ENCODE measurements at regions not wholly inside any gene's neighbourhood (a gene's known extent, or its start where the extent isn't known, plus 50 kb on each side); places are given as distances from the start of the nearest gene placed in this dataset.
A peak's percentile ranks its signal among the peaks of the same experiment; 100 is the strongest.
"Not testable (repeated sequence)": the region's sequence is repeated elsewhere in the genome, so short reads cannot be mapped to it uniquely, and the experiment has no call there.

DNA sequence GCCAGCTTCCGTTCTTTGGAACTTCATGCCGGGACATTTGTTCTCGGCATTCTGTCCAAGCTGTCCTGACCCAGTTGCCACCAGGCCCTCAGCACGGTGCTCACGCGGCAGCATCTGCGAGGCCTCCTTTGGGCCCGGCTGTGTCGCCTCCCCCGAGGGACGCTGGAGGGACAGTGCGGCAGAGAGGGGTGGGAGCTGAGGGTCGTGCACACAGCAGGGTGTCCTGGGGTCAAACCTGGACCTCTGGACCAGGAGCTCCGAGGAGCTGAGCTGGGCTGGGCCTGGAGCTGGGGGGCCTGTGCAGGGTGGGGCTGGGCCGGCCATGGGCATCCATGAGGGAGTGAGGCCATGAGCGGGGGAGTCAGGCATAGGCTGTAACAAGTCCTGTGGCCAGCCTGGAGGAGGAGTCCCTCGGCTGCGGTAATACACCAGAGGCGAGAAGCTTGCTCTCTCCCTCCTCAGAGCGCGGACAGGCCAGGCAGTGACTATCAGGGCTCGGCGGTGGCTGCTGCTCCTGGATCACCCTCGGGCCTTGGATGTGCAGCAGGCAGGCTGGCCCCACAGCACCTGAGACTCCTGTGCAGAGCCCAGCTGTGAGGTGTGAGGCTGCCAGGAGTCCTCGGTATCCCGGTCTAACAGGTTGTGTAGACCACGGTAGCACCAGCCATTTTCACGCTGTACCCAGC, 130.2 kb downstream of the IGLL1 start:
- 53% methylated on average over 10 of the region's 28 CpGs for WGBS (ENCODE audit: insufficient coverage, low coverage, missing lambda C conversion rate)
- in situ Hi-C loops (cut with MboI); H3K27me3 ChIP-seq (ENCODE audit: control insufficient read depth in 2 of 2, insufficient read depth in 2 of 2, low read length in 2 of 2); H2AFZ ChIP-seq (ENCODE audit: low read depth, low read length); H3K9me3 ChIP-seq (replicated peaks; ENCODE audit: control insufficient read depth, insufficient read depth, low read depth, low read length); H4K20me1 ChIP-seq (replicated peaks; ENCODE audit: control insufficient read depth, insufficient read depth, low read length); H3K9ac ChIP-seq (ENCODE audit: insufficient read depth in 1 of 2, low read depth in 2 of 2, low read length in 2 of 2); H3K9me1 ChIP-seq (ENCODE audit: control insufficient read depth, insufficient read depth, low read length); H3K4me3 ChIP-seq; ATAC-seq; CTCF ChIA-PET (ENCODE audit: low intra/inter-chr PET ratio); H3K4me1 ChIP-seq (replicated peaks in 1 of 2; ENCODE audit: control insufficient read depth in 2 of 2, insufficient read depth in 2 of 2, low read length in 2 of 2); H3K36me3 ChIP-seq (ENCODE audit: control insufficient read depth, insufficient read depth, low read length); H3K79me2 ChIP-seq (ENCODE audit: control insufficient read depth, insufficient read depth, low read length); intact Hi-C loops (cut with micrococcal nuclease); H3K4me2 ChIP-seq (ENCODE audit: insufficient read depth, low read length); BruUV-seq (replicated peaks); H3K27ac ChIP-seq (ENCODE audit: extremely low read depth, low read depth, low read length); DNase-seq (ENCODE audit: extremely low read depth in 1 of 4, low spot score in 3 of 4); FAIRE-seq: not testable (repeated sequence)
- POLR2A ChIA-PET: interaction anchor here (0.7 kb wide), 1 partner anchor 730 kb away, joined by 5 read pairs; no protein-coding TSS in a partner anchor
- TF ChIP-seq ZFP36 (IDR thresholded peaks at IDR 0.05; ENCODE audit: low read depth, low read length, partially characterized antibody): peak; percentile 64

- H3K9me3 ChIP-seq (replicated peaks; ENCODE audit: control insufficient read depth, insufficient read depth, low read depth, low read length); BruUV-seq (replicated peaks); H3K27me3 ChIP-seq (ENCODE audit: control insufficient read depth in 2 of 2, insufficient read depth in 2 of 2, low read length in 2 of 2); CTCF ChIA-PET (ENCODE audit: low intra/inter-chr PET ratio); H3K4me3 ChIP-seq; H3K36me3 ChIP-seq (ENCODE audit: control insufficient read depth, insufficient read depth, low read length); H4K20me1 ChIP-seq (replicated peaks; ENCODE audit: control insufficient read depth, insufficient read depth, low read length); intact Hi-C loops (cut with micrococcal nuclease); H3K27ac ChIP-seq (ENCODE audit: extremely low read depth, low read depth, low read length); H3K4me2 ChIP-seq (ENCODE audit: insufficient read depth, low read length); H3K9me1 ChIP-seq (ENCODE audit: control insufficient read depth, insufficient read depth, low read length); H2AFZ ChIP-seq (ENCODE audit: low read depth, low read length); ATAC-seq; DNase-seq (ENCODE audit: extremely low read depth in 1 of 4, low spot score in 3 of 4); FAIRE-seq; H3K79me2 ChIP-seq (ENCODE audit: control insufficient read depth, insufficient read depth, low read length); H3K9ac ChIP-seq (ENCODE audit: insufficient read depth in 1 of 2, low read depth in 2 of 2, low read length in 2 of 2); in situ Hi-C loops (cut with MboI); H3K4me1 ChIP-seq (replicated peaks in 1 of 2; ENCODE audit: control insufficient read depth in 2 of 2, insufficient read depth in 2 of 2, low read length in 2 of 2); POLR2A ChIA-PET: not testable (repeated sequence)
- no CpG with 5 or more reads among the region's 31 CpGs for WGBS (ENCODE audit: insufficient coverage, low coverage, missing lambda C conversion rate)
Measured at GRCh38 chr22:23448499-23449288, 131.4 kb downstream of the IGLL1 start.

Data from K562 (cell line).